IMR-90 (cell line): ENCODE measurements at regions not wholly inside any gene's neighbourhood (a gene's known extent, or its start where the extent isn't known, plus 50 kb on each side); places are given as distances from the start of the nearest gene placed in this dataset.

ENCODE experiments used
- ATAC-seq: fragments of 200-7000 bp; cut with Tn5 transposase; 2 replicates; pipeline ENCODE4 v1.9.1; 2020; ENCODE audit warnings: low read depth, mild to moderate bottlenecking, moderate library complexity
- BruUV-seq: library from RNA; stranded (reverse); fragments of 400-500 nt; replicated peaks from 2 replicates; lab custom pipeline; 2021; lab: Mats Ljungman, UMichigan
- CTCF ChIA-PET: fragments of 300-600 bp; formaldehyde crosslinking; extraction: SDS; loops from one replicate; lab custom pipeline; 2021; ENCODE audit warnings: antibody characterized with exemption; lab: Yijun Ruan, JAX
- POLR2A ChIA-PET: fragments of 300-600 bp; sonication (Branson Sonifier 250); formaldehyde crosslinking; loops from one replicate; lab custom pipeline; 2022; ENCODE audit warnings: antibody characterized with exemption; ENCODE audit not compliant: unreplicated experiment; lab: Charles Lee
- DNase-seq: peaks from one replicate; pipeline ENCODE4 v3.0.0; 2013
- H2AFZ ChIP-seq: replicated peaks from 2 replicates; pipeline ENCODE3; 2013; ENCODE audit warnings: low read length, mild to moderate bottlenecking; ENCODE audit not compliant: poor library complexity
- H2AK5ac ChIP-seq: 2 replicates; pipeline ENCODE4 v1.6.1; 2013; ENCODE audit warnings: low read depth, low read length, inconsistent platforms
- H2AK9ac ChIP-seq: replicated peaks from 2 replicates; pipeline ENCODE3; 2013; ENCODE audit warnings: mild to moderate bottlenecking, low read depth, low read length, moderate library complexity; ENCODE audit not compliant: poor library complexity
- H2BK120ac ChIP-seq: 2 replicates; pipeline ENCODE4 v1.6.1; 2013; ENCODE audit warnings: low read depth, low read length, inconsistent platforms
- H2BK15ac ChIP-seq: 3 replicates; pipeline ENCODE4 v1.6.1; 2013; ENCODE audit warnings: low read depth, low read length, inconsistent platforms
- H2BK20ac ChIP-seq: 2 replicates; pipeline ENCODE4 v1.6.1; 2013; ENCODE audit warnings: low read depth, mild to moderate bottlenecking, inconsistent platforms, low read length, moderate library complexity
- H2BK5ac ChIP-seq: 2 replicates; pipeline ENCODE4 v1.6.1; 2013; ENCODE audit warnings: mild to moderate bottlenecking, low read depth, low read length, inconsistent platforms; ENCODE audit not compliant: poor library complexity, severe bottlenecking
- H3K14ac ChIP-seq: replicated peaks from 2 replicates; pipeline ENCODE4 v1.6.1; 2013; ENCODE audit warnings: low read depth, low read length, inconsistent platforms
- H3K18ac ChIP-seq: 2 replicates; pipeline ENCODE4 v1.6.1; 2013; ENCODE audit warnings: low read depth, low read length, control low read depth
- H3K23ac ChIP-seq: 2 replicates; pipeline ENCODE4 v1.6.1; 2013; ENCODE audit warnings: low read depth, low read length, inconsistent platforms
- H3K27ac ChIP-seq: 2 replicates; pipeline ENCODE4 v1.5.1; 2013; ENCODE audit warnings: mild to moderate bottlenecking, control low read depth, low read length; ENCODE audit not compliant: insufficient read depth
- H3K27me3 ChIP-seq: 2 replicates; pipeline ENCODE4 v1.6.1; 2013; ENCODE audit warnings: low read length; ENCODE audit not compliant: control insufficient read depth, insufficient read depth
- H3K36me3 ChIP-seq: 2 replicates; pipeline ENCODE4 v1.6.1; 2013; ENCODE audit warnings: low read length, mixed read lengths; ENCODE audit not compliant: control insufficient read depth, insufficient read depth
- H3K4ac ChIP-seq: 2 replicates; pipeline ENCODE4 v1.6.1; 2013; ENCODE audit warnings: low read depth, low read length, inconsistent platforms
- H3K4me1 ChIP-seq: 2 replicates; pipeline ENCODE4 v1.6.1; 2013; ENCODE audit warnings: low read length, mixed read lengths; ENCODE audit not compliant: control insufficient read depth, insufficient read depth
- H3K4me2 ChIP-seq: 2 replicates; pipeline ENCODE4 v1.6.1; 2013; ENCODE audit warnings: low read depth, mild to moderate bottlenecking, control low read depth, low read length, moderate library complexity
- H3K4me3 ChIP-seq: 2 replicates; pipeline ENCODE4 v1.5.1; 2013; ENCODE audit warnings: low read depth, mild to moderate bottlenecking, control low read depth, low read length, moderate library complexity; ENCODE audit not compliant: insufficient read depth
- H3K56ac ChIP-seq: 2 replicates; pipeline ENCODE4 v1.6.1; 2013; ENCODE audit warnings: low read length, inconsistent platforms; ENCODE audit not compliant: insufficient read depth; ENCODE audit errors: extremely low read depth
- H3K79me1 ChIP-seq, 2 experiments: 2 replicates each; pipeline ENCODE4 v1.6.1; 2013; ENCODE audit warnings: low read length in 2 of 2, inconsistent platforms in 1 of 2, low read depth in 1 of 2
- H3K9ac ChIP-seq: 2 replicates; pipeline ENCODE4 v1.6.1; 2013; ENCODE audit warnings: low read depth, low read length, control low read depth
- H3K9me1 ChIP-seq: 2 replicates; pipeline ENCODE4 v1.6.1; 2013; ENCODE audit warnings: low read length, inconsistent platforms; ENCODE audit not compliant: insufficient read depth
- H3K9me3 ChIP-seq: 2 replicates; pipeline ENCODE4 v1.6.1; 2013; ENCODE audit warnings: low read length; ENCODE audit not compliant: control insufficient read depth, insufficient read depth
- H4K20me1 ChIP-seq: 2 replicates; pipeline ENCODE4 v1.6.1; 2013; ENCODE audit warnings: low read length, inconsistent platforms; ENCODE audit not compliant: insufficient read depth
- H4K5ac ChIP-seq: 2 replicates; pipeline ENCODE4 v1.6.1; 2013; ENCODE audit warnings: mild to moderate bottlenecking, low read depth, low read length, control low read depth
- H4K8ac ChIP-seq, 2 experiments: 2 replicates each; pipeline ENCODE4 v1.6.1; 2013; ENCODE audit warnings: low read depth in 2 of 2, low read length in 2 of 2, control low read depth in 1 of 2, inconsistent platforms in 1 of 2
- H4K91ac ChIP-seq: 2 replicates; pipeline ENCODE4 v1.6.1; 2013; ENCODE audit warnings: low read depth, low read length, inconsistent platforms; ENCODE audit not compliant: insufficient read depth
- CHD1 ChIP-seq: IDR thresholded peaks from 2 replicates; pipeline ENCODE4 v1.6.1; 2012; ENCODE audit warnings: low read depth, low read length, improper control_type of control experiment
- MAFK ChIP-seq: IDR thresholded peaks from 2 replicates; pipeline ENCODE4 v1.6.1; 2012; ENCODE audit warnings: low read depth, low read length, improper control_type of control experiment
- MXI1 ChIP-seq: IDR thresholded peaks from 2 replicates; pipeline ENCODE4 v1.6.1; 2012; ENCODE audit warnings: low read depth, mild to moderate bottlenecking, low read length, moderate library complexity, borderline replicate concordance
- RAD21 ChIP-seq: IDR thresholded peaks from 2 replicates; pipeline ENCODE4 v1.6.1; 2012; ENCODE audit warnings: low read length, improper control_type of control experiment
- SMC3 ChIP-seq: fragments of 150-350 bp; IDR thresholded peaks from 2 replicates; pipeline ENCODE4 v1.6.1; 2016; ENCODE audit warnings: low read depth, mild to moderate bottlenecking, antibody characterized with exemption, low read length, moderate library complexity
- WGBS, 2 experiments: methylation state at CpG; one replicate each; pipeline versions ENCODE4 v1.1.5 to v1.1.7; 2013; ENCODE audit warnings: missing lambda C conversion rate in 2 of 2; ENCODE audit not compliant: insufficient read length in 1 of 2; ENCODE audit errors: extremely low coverage in 2 of 2; 5-methylcytosine and 5-hydroxymethylcytosine counted together
- dilution Hi-C: fragments of 300-500 bp; cut with HindIII; formaldehyde crosslinking; loops from one replicate; pipeline ENCODE4 v1.14.3; 2018; ENCODE audit warnings: low sequenced_read_pairs; ENCODE audit not compliant: unreplicated experiment
- in situ Hi-C: fragments of 300-500 bp; cut with MboI; formaldehyde crosslinking; loops from 3 replicates; pipeline ENCODE4 v1.14.3; 2019; ENCODE audit warnings: low sequenced_read_pairs, inconsistent platforms, mixed read lengths
- intact Hi-C: fragments of 100-400 bp; cut with micrococcal nuclease; formaldehyde crosslinking; loops from 2 replicates; pipeline ENCODE4 v1.10.0; 2022

DNA sequence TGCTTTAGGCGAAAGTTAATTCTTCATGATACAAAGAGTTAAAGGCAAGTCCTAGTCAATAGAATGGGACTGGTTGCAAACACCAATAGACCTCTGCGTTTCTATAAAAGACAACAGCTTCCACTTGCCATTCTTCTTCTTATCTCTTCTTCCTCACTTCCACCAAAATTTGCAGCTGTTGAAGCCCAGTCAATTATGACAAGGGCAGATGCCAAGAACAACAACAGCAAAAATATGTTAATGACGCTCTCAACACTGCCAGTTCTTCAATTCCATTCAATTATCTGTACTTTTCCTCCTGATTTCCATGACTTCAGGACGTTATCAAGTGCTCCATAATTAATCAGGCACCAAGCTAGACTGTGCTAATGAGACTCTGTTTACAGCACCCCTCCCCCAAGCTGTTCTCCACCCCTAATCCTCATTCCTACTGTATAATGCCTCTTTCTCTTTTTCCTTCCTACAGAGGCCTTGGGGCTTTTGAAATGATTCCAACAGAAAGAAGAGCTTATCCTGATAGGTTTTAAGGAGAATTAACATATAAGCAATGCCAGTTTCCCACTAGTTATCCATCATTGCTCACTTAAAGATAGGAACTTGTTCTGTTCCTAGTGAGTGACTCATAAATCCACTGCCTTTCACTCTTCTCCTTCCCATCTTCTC lies 1160.5 kb downstream of the IGSF11 start:
- H3K79me1 ChIP-seq: peaks cover 0 to 5% of the 10 kb centered on the region in 2 experiments; a peak in 1 of 4 replicates
- H2BK20ac ChIP-seq: no peak overlapping the region
- H3K14ac ChIP-seq: no peak overlapping the region
- H3K9me3 ChIP-seq: no peaks in the 10 kb centered on the region
- H3K9ac ChIP-seq: no peak overlapping the region
- H2BK5ac ChIP-seq: no peak overlapping the region
- ChIA-PET POLR2A (no interaction called here), CTCF (no interaction called here)
- no peak for TF ChIP-seq RAD21
- no peak for TF ChIP-seq SMC3
- no peak for TF ChIP-seq CHD1
- TF ChIP-seq MXI1: no peak
- TF ChIP-seq MAFK: no peak
- no peak overlapping the region for H3K56ac ChIP-seq
- intact Hi-C loops (no loop called here), dilution Hi-C loops (no loop called here), in situ Hi-C loops (no loop called here)
- H3K23ac ChIP-seq: no peak overlapping the region
- H2AFZ ChIP-seq: no peak overlapping the region
- no peak overlapping the region for H4K91ac ChIP-seq
- ATAC-seq: no peak
- no peak overlapping the region for H3K27ac ChIP-seq
- peak; percentile 16 for DNase-seq
- no peaks in the 10 kb centered on the region for H3K27me3 ChIP-seq
- H4K20me1 ChIP-seq: no peaks in the 10 kb centered on the region
- no peaks in the 10 kb centered on the region for H3K36me3 ChIP-seq
- no peak overlapping the region for H3K4ac ChIP-seq
- H2AK9ac ChIP-seq: no peak overlapping the region
- no peak overlapping the region for H3K4me2 ChIP-seq
- H3K4me1 ChIP-seq: peaks cover 2% of the 10 kb centered on the region
- H4K8ac ChIP-seq: no peak overlapping the region
- H2BK120ac ChIP-seq: no peak overlapping the region
- no TSS peak for BruUV-seq
- no peak overlapping the region for H2AK5ac ChIP-seq
- H3K18ac ChIP-seq: no peak overlapping the region
- H4K5ac ChIP-seq: no peak overlapping the region
- H3K4me3 ChIP-seq: no peak overlapping the region
- no peaks in the 10 kb centered on the region for H3K9me1 ChIP-seq
- H2BK15ac ChIP-seq: 0 out of 3 replicates have a peak overlapping the region, but pooled peaks have one; percentile 35
- WGBS, 2 experiments: 56% methylated on average over 2 of the region's 4 CpGs; no CpG with 5 or more reads in 1 of the 2 experiments
